ENCODE measurements at regions not wholly inside any gene's neighbourhood (a gene's known extent, or its start where the extent isn't known, plus 50 kb on each side); places are given as distances from the start of the nearest gene placed in this dataset.
"Not testable (repeated sequence)": the region's sequence is repeated elsewhere in the genome, so short reads cannot be mapped to it uniquely, and the experiment has no call there.

GRCh38 chr11:134499990-134500389 lies 87.9 kb upstream of the B3GAT1 start:
- no peak for DNase-seq (ENCODE audit: low read depth in 2 of 2)

DNA sequence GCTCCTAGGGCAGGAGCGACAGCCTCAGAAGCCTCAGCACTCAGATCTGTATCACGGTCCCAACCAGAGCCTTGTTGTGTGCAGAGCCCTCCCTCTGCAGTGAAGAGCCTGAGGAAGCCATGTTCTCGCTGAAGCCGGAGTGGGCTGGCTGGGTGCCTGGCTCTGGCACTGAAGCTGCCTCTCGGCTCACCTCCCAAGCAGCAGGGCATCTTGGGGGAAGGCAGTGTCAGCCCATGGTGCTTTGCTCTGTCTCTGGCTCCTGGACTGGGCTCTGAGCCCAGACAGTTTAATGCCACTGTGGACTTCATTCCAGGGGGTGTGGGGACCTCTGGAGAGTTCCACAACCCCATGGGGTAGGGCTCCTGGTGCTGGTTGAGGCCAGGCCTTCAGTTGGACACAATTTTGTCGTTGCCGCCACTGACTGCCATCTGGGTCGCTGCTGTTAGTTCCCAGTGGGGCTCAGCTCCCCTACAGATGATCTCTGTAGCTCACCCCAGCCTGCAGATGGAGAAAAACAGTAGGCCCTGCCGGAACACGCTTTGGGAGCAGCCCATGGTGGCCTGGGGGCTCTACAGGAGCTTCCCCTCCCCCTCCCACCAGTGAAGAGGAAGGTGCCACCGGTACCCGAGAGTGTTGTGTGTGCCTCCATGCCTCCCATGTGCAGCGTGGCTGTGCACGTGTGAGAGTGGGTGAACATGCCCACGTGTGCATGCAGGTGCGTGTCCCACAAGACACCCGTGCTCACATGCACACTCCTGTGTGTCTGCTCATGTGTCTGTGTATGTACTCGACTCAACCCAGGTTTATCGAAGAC lies 86.5 kb upstream of the B3GAT1 start:
- no peak for DNase-seq (ENCODE audit: low read depth in 2 of 2)

- no peak for DNase-seq (ENCODE audit: low read depth in 2 of 2)
Measured at GRCh38 chr11:134497586-134497985, 85.5 kb upstream of the B3GAT1 start.

- DNase-seq (ENCODE audit: low read depth in 2 of 2) = not testable (repeated sequence)
Measured at GRCh38 chr11:134496058-134496457, 84.0 kb upstream of the B3GAT1 start.

GRCh38 chr11:134494395-134494794 lies 82.4 kb upstream of the B3GAT1 start:
- not testable (repeated sequence) for DNase-seq (ENCODE audit: low read depth in 2 of 2)

- DNase-seq (ENCODE audit: low read depth in 2 of 2) = not testable (repeated sequence)
Measured at GRCh38 chr11:134492411-134492810, 80.4 kb upstream of the B3GAT1 start.

DNA sequence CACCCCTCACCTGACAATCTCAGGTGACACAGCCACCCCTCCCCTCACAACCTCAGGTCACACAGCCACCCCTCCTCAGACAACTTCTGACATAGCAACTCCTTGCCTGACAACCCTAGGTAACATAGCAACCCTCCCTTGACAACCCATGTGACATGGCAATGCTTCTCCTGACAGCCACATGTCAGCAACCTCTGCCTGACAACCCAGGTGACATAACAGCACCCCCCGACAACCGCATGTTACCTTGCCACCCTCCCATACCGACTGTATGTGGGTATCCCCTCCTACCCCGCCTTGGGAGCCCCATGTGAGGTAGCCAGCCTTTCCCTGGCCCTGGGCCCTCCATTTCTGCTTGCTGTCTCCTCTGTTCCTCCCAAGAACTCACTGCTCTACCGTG lies 77.7 kb upstream of the B3GAT1 start:
- no peak for DNase-seq (ENCODE audit: low read depth in 2 of 2)

DNA sequence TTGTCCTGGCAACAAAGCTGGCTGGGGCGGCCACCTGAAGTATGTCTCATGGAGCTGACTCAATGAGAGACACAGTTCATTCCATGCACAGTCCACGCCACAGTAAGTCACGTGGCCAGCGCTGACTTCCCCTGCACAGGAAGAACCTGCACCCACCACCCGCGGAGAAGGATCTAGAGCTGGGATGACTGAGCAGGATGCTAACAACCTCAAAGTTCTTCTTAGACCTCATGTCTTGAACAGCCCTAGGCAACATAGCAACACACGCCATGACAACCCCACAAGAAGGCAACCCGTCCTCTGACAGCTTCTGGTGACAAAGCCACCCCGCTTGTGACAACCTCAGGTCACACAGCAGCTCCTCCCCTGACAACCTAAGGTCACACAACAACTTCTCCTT lies 76.9 kb upstream of the B3GAT1 start:
- no peak for DNase-seq (ENCODE audit: low read depth in 2 of 2)

- no peak for DNase-seq (ENCODE audit: low read depth in 2 of 2)
Measured at GRCh38 chr11:134488512-134488911, 76.5 kb upstream of the B3GAT1 start.

DNA sequence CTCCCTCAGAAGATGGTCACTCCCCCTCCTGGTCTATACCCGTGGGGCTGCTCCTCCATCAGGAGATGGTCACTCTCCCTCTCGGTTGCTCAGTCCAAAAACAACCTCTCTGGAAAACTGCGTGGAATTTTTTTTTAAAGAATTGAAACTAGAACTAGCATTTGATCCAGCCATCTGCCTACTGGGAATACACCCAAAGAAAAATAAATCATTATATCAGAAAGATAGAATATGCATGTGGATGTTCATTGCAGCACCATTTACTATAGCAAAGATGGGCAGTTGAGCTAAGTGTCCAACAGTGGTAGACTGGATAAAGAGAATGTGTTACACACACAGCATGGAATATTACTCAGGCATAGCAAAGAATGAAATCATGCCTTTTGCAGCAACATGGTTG lies 75.7 kb upstream of the B3GAT1 start:
- no peak for DNase-seq (ENCODE audit: low read depth in 2 of 2)

DNA sequence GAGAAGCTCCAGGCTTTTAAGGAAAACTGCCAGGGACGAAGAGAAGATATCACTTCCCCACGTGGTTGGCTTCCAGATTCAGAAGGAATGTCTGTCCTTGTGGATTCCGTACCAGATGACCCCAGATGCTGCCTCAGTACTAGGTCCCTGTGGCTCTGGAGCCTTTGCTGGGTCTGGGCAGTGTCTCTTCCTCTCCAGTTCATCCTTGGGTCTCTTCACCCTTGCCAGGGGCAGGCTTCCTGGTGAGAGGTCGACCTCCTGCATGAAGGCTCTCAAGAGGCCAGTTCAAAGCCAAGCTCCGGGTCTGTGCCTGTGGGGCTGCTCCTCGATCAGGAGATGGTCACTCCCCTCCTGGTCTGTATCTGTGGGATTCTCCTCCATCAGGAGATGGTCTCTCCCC lies 74.7 kb upstream of the B3GAT1 start:
- no peak for DNase-seq (ENCODE audit: low read depth in 2 of 2)

DNA sequence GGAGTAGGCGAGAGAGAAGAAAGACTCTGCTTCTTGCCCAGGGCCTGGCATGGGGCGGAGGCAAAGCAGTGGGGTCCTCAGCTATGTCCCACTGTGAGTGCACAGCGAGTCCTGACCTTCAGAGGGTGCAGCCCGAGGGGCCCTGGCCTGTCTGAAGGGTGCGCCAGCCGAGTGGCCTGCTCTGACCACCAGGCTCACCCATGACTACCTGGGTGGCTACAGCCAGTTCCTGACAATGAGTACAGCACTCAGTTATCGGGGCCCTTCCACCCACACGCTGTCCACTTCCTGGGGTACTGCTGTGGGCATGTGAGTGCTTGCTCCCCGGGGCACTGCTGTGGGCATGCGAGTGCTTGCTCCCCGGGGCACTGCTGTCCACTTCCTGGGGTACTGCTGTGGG lies 74.1 kb upstream of the B3GAT1 start:
- DNase-seq (ENCODE audit: low read depth in 2 of 2) = no peak

- DNase-seq (ENCODE audit: low read depth in 2 of 2) = no peak
Measured at GRCh38 chr11:134485316-134485715, 73.3 kb upstream of the B3GAT1 start.

- DNase-seq (ENCODE audit: low read depth in 2 of 2) = no peak
Measured at GRCh38 chr11:134483857-134484256, 71.8 kb upstream of the B3GAT1 start.

DNA sequence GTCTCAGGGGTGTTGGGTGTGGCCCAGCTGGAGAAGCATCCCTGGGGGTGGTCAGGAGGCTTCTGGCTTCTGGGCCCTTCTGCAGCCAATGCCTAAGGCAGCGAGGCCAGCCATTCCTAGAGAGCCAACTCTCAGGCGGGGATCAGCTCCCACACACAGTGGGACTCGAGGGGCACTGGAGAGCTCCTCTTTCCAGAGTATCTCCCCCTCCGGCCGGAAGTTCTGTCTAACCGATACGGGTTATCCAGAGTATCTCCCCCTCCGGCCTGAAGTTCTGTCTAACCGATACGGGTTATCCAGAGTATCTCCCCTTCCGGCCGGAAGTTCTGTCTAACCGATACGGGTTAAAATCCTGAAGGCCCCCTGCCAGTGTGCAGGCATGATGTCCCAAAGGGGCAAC lies 71.2 kb upstream of the B3GAT1 start:
- DNase-seq (ENCODE audit: low read depth in 2 of 2) = no peak

GRCh38 chr11:134482865-134483264 lies 70.8 kb upstream of the B3GAT1 start:
- no peak for DNase-seq (ENCODE audit: low read depth in 2 of 2)

GRCh38 chr11:134481933-134482527 lies 70.0 kb upstream of the B3GAT1 start:
- DNase-seq (ENCODE audit: low read depth in 2 of 2) = no peak

- DNase-seq (ENCODE audit: low read depth in 2 of 2) = no peak
Measured at GRCh38 chr11:134481135-134481534, 69.1 kb upstream of the B3GAT1 start.

- no peak for DNase-seq (ENCODE audit: low read depth in 2 of 2)
Measured at GRCh38 chr11:134480136-134480712, 68.2 kb upstream of the B3GAT1 start.

- no peak for DNase-seq (ENCODE audit: low read depth in 2 of 2)
Measured at GRCh38 chr11:134479206-134480135, 67.4 kb upstream of the B3GAT1 start.

- no peak for DNase-seq (ENCODE audit: low read depth in 2 of 2)
Measured at GRCh38 chr11:134478611-134479010, 66.6 kb upstream of the B3GAT1 start.

- DNase-seq (ENCODE audit: low read depth in 2 of 2) = no peak
Measured at GRCh38 chr11:134478176-134478575, 66.1 kb upstream of the B3GAT1 start.
